CMK (cell line): ENCODE measurements at regions not wholly inside any gene's neighbourhood (a gene's known extent, or its start where the extent isn't known, plus 50 kb on each side); places are given as distances from the start of the nearest gene placed in this dataset.
"Not testable (repeated sequence)": the region's sequence is repeated elsewhere in the genome, so short reads cannot be mapped to it uniquely, and the experiment has no call there.

Experiments used
- DNase-seq: peaks from one replicate; pipeline ENCODE4 v3.0.0-alpha.2; 2010; ENCODE audit warnings: low read depth

GRCh38 chr4:79266136-79266535 lies 59.7 kb downstream of the NAA11 start:
- no peak for DNase-seq

DNA sequence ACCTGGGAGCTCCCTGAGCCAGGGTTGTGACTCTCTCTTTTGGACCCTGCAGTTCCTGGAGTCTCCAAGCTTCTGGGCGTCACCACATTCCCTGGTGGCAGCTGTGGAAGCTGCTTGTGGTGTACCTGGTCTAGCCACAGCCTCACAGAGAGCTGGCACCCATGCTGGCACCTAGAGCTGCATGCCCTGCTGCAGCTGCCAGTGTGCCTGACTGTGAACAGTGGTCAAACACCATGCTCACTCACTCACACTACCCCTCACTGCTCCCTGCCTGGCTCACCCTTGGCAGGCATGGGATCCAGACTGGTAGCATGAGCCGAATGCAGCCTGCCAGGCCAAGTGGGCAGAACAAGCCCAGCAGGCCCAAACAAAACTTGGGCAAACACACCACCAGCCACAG lies 66.6 kb downstream of the NAA11 start:
- DNase-seq: no peak

DNA sequence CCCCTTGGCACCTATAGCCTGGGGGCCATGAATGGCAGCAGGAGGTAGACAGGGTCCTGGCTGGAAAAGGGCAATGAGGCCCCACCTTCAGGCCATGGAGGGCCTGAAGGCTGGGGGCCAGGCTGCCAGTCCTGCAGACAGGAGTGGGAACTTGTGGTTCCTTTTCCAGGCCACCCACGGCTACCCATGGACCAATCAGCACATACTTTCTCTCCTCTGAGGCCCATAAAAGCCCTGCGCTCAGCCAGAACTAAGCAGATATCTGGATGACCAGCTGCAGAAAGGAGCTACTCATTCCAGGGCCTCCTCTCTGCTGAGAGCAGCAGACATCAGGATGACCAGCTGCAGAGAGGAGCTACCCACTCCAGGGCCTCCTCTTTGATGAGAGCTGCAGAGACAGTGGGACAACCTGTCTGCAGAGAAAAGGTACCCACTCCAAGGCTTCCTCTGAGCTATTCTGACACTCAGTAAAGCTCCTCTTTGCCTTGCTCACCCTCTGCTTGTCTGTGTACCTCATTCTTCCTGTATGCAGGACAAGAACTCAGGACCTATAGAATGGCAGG lies 67.2 kb downstream of the NAA11 start:
- no peak for DNase-seq

- no peak for DNase-seq
Measured at GRCh38 chr4:79257953-79258613, 67.8 kb downstream of the NAA11 start.

DNA sequence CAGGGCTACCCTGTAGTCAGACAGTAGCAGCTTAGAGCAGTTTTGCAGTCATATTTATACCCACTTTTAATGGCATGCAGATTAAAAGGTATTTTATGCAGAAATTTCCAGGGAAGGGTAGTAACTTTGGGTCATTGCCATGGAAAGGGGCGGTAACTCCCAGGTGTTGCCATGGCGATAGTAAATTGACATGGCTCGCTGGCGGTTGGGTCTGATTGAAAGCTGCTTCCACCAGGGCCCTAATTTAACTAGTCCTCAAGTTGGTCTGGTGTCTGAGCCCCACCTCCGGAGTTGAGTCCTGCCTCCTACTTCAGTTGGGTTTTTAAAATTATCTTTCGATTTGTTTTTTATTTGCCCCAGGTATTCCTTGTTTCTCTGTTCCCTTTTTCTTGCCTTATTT lies 70.1 kb downstream of the NAA11 start:
- no peak for DNase-seq

DNA sequence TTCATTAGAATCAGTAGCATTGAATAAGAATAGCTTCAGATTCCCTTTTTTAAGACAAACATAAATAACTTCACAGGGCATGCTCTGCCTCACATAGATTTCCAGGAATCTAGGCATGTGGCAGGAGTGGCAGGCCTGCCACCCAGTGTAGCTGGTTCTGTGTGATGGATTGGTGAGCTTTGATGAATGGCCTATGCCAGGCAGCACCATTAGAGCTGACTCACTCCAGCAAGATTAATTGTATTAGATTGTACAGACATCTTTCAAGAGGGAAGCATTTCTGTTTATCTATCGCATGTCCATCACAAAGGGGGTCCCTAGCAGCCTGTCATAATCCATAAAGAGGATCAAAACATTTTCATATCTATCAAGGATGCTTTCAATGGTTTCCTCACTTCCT lies 71.9 kb downstream of the NAA11 start:
- DNase-seq: no peak

- no peak for DNase-seq
Measured at GRCh38 chr4:79253168-79253567, 72.7 kb downstream of the NAA11 start.

GRCh38 chr4:79250887-79251286 lies 75.0 kb downstream of the NAA11 start:
- DNase-seq: no peak

DNA sequence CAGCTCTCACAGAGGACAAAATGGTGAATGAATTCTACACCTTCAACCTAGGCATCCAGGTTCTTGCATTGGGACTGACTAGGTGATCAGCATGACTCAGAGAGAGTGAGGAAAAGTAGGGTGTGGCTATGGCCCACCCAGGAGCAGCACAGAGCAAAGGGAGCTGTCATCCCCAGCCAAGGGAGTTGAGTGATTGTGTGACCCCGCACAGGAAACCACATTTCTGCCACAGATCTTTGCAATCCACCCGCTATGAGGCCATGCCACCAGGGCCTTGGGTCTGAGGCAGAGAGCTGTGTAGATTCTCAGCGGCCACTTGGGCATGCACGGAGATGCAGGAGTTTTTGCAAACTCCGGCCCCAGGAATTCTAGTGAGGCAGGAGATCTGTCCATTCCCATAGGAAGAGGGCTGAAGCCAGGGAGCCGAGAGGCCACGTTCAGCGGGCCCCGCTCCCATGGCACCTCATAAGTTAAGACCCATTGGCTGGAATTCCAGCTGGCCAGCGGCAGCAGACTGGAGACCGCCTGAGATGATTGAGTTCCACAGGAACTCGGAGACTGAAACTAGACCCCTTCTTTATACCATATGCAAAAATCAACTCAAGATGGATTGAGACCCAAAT lies 75.9 kb downstream of the NAA11 start:
- peak; percentile 43 for DNase-seq

DNA sequence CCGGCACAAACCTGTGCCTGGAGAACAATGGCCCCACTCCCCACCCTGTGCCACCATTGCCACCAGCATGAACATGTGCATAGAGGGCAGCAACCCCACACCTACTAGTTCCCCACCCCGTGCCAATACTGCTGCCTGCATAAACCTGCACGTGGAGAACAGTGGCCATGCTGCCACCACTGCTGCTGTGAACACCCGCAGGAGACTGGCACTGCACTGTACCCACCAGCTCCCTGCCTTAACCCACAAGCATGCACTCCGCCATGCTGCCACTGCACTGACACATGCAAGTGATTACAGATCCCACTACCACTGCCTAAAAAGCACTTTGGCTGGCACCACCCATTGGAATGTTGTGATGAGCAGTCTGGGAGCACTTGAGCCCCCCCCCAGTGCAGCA lies 77.3 kb downstream of the NAA11 start:
- DNase-seq: no peak

GRCh38 chr4:79247695-79248394 lies 78.0 kb downstream of the NAA11 start:
- no peak for DNase-seq

GRCh38 chr4:79245200-79245940 lies 80.5 kb downstream of the NAA11 start:
- not testable (repeated sequence) for DNase-seq

GRCh38 chr4:79241846-79242245 lies 84.0 kb downstream of the NAA11 start:
- DNase-seq: no peak

- no peak for DNase-seq
Measured at GRCh38 chr4:79237851-79238250, 88.0 kb downstream of the NAA11 start.

GRCh38 chr4:79236785-79237184 lies 89.1 kb downstream of the NAA11 start:
- no peak for DNase-seq

DNA sequence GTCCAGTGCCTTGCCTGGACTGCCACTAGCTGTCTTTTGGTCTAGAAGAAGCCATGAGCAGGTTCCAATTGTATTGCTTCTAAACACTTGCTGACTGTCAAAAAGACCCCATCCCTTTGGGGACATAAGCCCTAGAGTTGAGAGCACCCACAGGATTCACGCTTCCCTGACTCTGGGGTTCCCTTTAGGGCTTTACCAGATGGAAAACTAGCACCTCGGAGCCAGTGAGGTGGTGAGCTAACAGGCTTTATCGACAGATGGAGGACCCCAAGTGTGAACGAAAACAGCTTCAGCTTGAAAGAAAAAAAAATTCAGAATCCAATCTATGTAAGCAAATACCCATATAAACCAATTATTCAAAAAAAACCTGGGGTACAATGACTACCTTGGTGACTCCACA lies 90.8 kb downstream of the NAA11 start:
- DNase-seq: no peak

GRCh38 chr4:79233820-79234219 lies 92.0 kb downstream of the NAA11 start:
- DNase-seq: no peak

- no peak for DNase-seq
Measured at GRCh38 chr4:79232540-79232939, 93.3 kb downstream of the NAA11 start.

- no peak for DNase-seq
Measured at GRCh38 chr4:79227860-79228259, 98.0 kb downstream of the NAA11 start.

- DNase-seq: no peak
Measured at GRCh38 chr4:79225360-79225759, 100.5 kb downstream of the NAA11 start.

- DNase-seq: no peak
Measured at GRCh38 chr4:79224777-79225104, 101.1 kb downstream of the NAA11 start.

- no peak for DNase-seq
Measured at GRCh38 chr4:79223993-79224776, 101.7 kb downstream of the NAA11 start.
